T-cell (primary cell): ENCODE measurements at regions not wholly inside any gene's neighbourhood (a gene's known extent, or its start where the extent isn't known, plus 50 kb on each side); places are given as distances from the start of the nearest gene placed in this dataset.

ENCODE experiments used
- ATAC-seq, 4 experiments: fragments of 200-7000 bp in 3 of 4; fragments of 150-1000 bp in 1 of 4; cut with Tn5 transposase; replicated peaks in 1 of 4; 1 replicate in 3 of 4; 2 replicates in 1 of 4; pipeline ENCODE4 v1.10.0; 2021; ENCODE audit warnings: moderate library complexity in 3 of 4, mild to moderate bottlenecking in 2 of 4, moderate number of reproducible peaks in 1 of 4
- CTCF ChIA-PET, 2 donors: fragments of 300-600 bp; sonication (Branson Sonifier 250); formaldehyde crosslinking; loops; one replicate each; lab custom pipeline; 2022; ENCODE audit warnings: antibody characterized with exemption in 2 of 2; lab: Charles Lee
- POLR2A ChIA-PET, 2 donors: fragments of 300-600 bp; sonication (Branson Sonifier 250); formaldehyde crosslinking; loops; one replicate each; lab custom pipeline; 2022; ENCODE audit warnings: antibody characterized with exemption in 2 of 2; lab: Charles Lee
- DNase-seq, 35 experiments: peaks; one replicate each; pipeline versions ENCODE4 v3.0.0 to v3.0.0-alpha.2; 2013 to 2023
- H3K27ac ChIP-seq: one replicate; pipeline ENCODE4 v1.5.1; 2013; ENCODE audit warnings: low read length
- H3K27me3 ChIP-seq, 2 experiments: replicated peaks in 1 of 2; 1 replicate in 1 of 2; 2 replicates in 1 of 2; pipeline versions ENCODE4 v1.6.1 to v1.7.0; 2013; ENCODE audit warnings: low read length in 1 of 2, mixed read lengths in 1 of 2; ENCODE audit not compliant: control insufficient read depth in 2 of 2, insufficient read depth in 2 of 2; ENCODE audit errors: extremely low read depth in 1 of 2
- H3K36me3 ChIP-seq, 2 donors: 1 replicate in 1 of 2; 2 replicates in 1 of 2; pipeline versions ENCODE4 v1.6.1 to v1.7.0; 2013; ENCODE audit warnings: low read length in 1 of 2; ENCODE audit not compliant: control insufficient read depth in 2 of 2, insufficient read depth in 1 of 2; ENCODE audit errors: extremely low read depth in 1 of 2
- H3K4me1 ChIP-seq, 2 experiments: 1 replicate in 1 of 2; 2 replicates in 1 of 2; pipeline versions ENCODE4 v1.6.1 to v1.7.0; 2013; ENCODE audit warnings: low read length in 2 of 2, mixed read lengths in 1 of 2; ENCODE audit not compliant: insufficient read depth in 2 of 2, control insufficient read depth in 1 of 2; ENCODE audit errors: extremely low read depth in 1 of 2
- H3K4me3 ChIP-seq, 2 donors: 1 replicate in 1 of 2; 2 replicates in 1 of 2; pipeline versions ENCODE4 v1.5.1 to v1.7.0; 2013; ENCODE audit warnings: mild to moderate bottlenecking in 2 of 2, low read length in 1 of 2, moderate library complexity in 1 of 2; ENCODE audit not compliant: control insufficient read depth in 1 of 2; ENCODE audit errors: extremely low read depth in 1 of 2
- H3K9me3 ChIP-seq: 2 replicates; pipeline ENCODE4 v1.7.0; 2013
- H3K27ac Mint-ChIP-seq, 2 donors: one replicate each; pipeline ENCODE4 v1.8.0; 2020 to 2021; ENCODE audit warnings: mild to moderate bottlenecking in 2 of 2, mixed read lengths in 2 of 2
- H3K27me3 Mint-ChIP-seq, 2 donors: one replicate each; pipeline ENCODE4 v1.8.0; 2021 to 2022; ENCODE audit warnings: mixed read lengths in 2 of 2
- H3K36me3 Mint-ChIP-seq: one replicate; pipeline ENCODE4 v1.8.0; 2021; ENCODE audit warnings: mixed read lengths
- H3K4me1 Mint-ChIP-seq, 3 donors: one replicate each; pipeline ENCODE4 v1.8.0; 2020 to 2022; ENCODE audit warnings: mixed read lengths in 3 of 3, mild to moderate bottlenecking in 1 of 3
- H3K4me3 Mint-ChIP-seq, 3 donors: one replicate each; pipeline ENCODE4 v1.8.0; 2020 to 2022; ENCODE audit warnings: mild to moderate bottlenecking in 3 of 3, mixed read lengths in 3 of 3, moderate library complexity in 3 of 3
- H3K9me3 Mint-ChIP-seq, 3 donors: one replicate each; pipeline ENCODE4 v1.8.0; 2020 to 2022; ENCODE audit warnings: mixed read lengths in 3 of 3
- WGBS: methylation state at CpG from one replicate; pipeline ENCODE4 v1.1.5; 2013; ENCODE audit warnings: missing lambda C conversion rate; ENCODE audit not compliant: insufficient coverage; 5-methylcytosine and 5-hydroxymethylcytosine counted together

DNA sequence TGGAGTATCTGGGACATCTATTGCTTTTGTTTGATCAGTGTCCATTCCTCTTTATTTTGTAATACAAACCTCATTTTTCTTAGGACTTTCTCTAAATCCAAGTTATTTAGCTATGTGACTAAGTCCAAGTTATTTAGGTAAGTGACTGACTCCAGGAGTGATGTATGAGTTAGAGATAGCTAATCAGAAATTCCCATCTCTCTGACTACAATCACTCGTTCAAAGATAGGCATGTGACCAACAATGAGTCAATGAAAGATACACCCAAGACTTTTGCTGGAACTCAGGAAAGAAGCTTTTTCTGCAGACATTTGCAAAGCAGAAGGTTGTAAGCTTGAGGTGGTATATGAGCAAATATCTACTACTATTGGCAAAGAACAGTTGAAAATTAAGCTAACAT is 72.5 kb upstream of the KCNIP4 start:
- no CpG with 5 or more reads among the region's 1 CpG for WGBS
- H3K4me3 Mint-ChIP-seq, result no peak overlapping the region
- peaks cover 6 to 21% (median 7%) of the 10 kb centered on the region in 3 donors for H3K9me3 Mint-ChIP-seq
- peaks cover 0 to 3% of the 10 kb centered on the region in 2 donors for H3K27me3 Mint-ChIP-seq
- H3K9me3 ChIP-seq, result no peaks in the 10 kb centered on the region
- H3K4me3 ChIP-seq, result no peak overlapping the region
- H3K27ac Mint-ChIP-seq, result no peak overlapping the region
- H3K36me3 ChIP-seq, result no peaks in the 10 kb centered on the region
- ATAC-seq (no peak), DNase-seq (no peak)
- POLR2A ChIA-PET, result interaction anchor here in 1 of 2 donors (0.5 kb wide), 1 partner anchor 10 kb away, joined by 4 read pairs; no protein-coding TSS in a partner anchor
- H3K27ac ChIP-seq, result no peak overlapping the region
- CTCF ChIA-PET, result no interaction called here
- H3K4me1 ChIP-seq, result no peaks in the 10 kb centered on the region
- no peaks in the 10 kb centered on the region for H3K36me3 Mint-ChIP-seq
- H3K27me3 ChIP-seq, result no peaks in the 10 kb centered on the region
- no peaks in the 10 kb centered on the region for H3K4me1 Mint-ChIP-seq

DNA sequence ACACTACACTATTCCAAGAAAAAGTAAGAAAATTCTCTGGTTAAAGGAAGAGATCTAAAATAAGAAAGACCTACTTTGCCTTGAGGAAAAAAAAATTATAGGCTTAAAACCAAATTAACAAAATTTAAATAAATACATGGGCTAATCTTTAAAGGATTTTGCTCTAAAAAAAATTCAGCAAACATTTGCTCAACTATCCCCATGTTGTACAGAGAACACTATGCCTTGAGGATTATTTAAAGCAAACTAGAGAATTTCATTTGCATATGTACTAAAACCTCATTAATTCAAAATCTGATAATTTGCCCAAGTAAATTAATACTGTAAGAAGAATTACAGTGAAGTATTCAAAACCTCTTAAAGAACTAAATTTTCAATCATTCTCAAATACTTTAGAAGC is 71.6 kb upstream of the KCNIP4 start:
- no peaks in the 10 kb centered on the region for H3K36me3 Mint-ChIP-seq
- no peaks in the 10 kb centered on the region for H3K27me3 ChIP-seq
- ATAC-seq (no peak), DNase-seq (no peak)
- POLR2A ChIA-PET, result no interaction called here
- no peak overlapping the region for H3K27ac Mint-ChIP-seq
- H3K4me1 Mint-ChIP-seq, result no peaks in the 10 kb centered on the region
- H3K9me3 Mint-ChIP-seq, result peaks cover 3 to 19% (median 7%) of the 10 kb centered on the region in 3 donors
- no peaks in the 10 kb centered on the region for H3K9me3 ChIP-seq
- H3K4me1 ChIP-seq, result no peaks in the 10 kb centered on the region
- no peak overlapping the region for H3K4me3 ChIP-seq
- H3K27ac ChIP-seq, result no peak overlapping the region
- CTCF ChIA-PET, result no interaction called here
- H3K4me3 Mint-ChIP-seq, result no peak overlapping the region
- H3K36me3 ChIP-seq, result no peaks in the 10 kb centered on the region
- peaks cover 0 to 3% of the 10 kb centered on the region in 2 donors for H3K27me3 Mint-ChIP-seq

DNA sequence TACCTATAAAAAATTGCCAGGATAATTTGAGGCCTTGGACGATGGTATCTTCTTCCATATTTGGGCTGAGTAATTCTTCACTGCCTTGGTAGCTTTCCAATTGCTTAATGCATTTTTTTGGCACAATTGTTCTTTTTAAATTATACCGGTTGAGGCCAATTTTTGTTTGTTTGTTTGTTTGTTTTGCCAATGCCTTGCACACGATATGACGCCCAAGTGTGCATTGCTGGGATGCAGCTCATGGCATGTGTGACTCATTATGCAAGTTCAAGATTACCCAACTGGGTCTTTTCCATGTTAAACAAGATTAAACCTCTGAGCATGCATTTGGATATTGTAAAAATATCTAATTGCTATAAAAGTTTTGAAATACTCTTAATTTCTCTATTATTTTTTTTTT is 71.1 kb upstream of the KCNIP4 start:
- H3K9me3 Mint-ChIP-seq, result peaks cover 0 to 19% (median 4%) of the 10 kb centered on the region in 3 donors
- no peak overlapping the region for H3K4me3 ChIP-seq
- no peaks in the 10 kb centered on the region for H3K9me3 ChIP-seq
- no peak for DNase-seq
- POLR2A ChIA-PET, result no interaction called here
- H3K4me1 ChIP-seq, result no peaks in the 10 kb centered on the region
- H3K36me3 Mint-ChIP-seq, result no peaks in the 10 kb centered on the region
- H3K27ac ChIP-seq, result no peak overlapping the region
- no peaks in the 10 kb centered on the region for H3K36me3 ChIP-seq
- no peak for ATAC-seq
- CTCF ChIA-PET, result no interaction called here
- H3K27ac Mint-ChIP-seq, result no peak overlapping the region
- no peaks in the 10 kb centered on the region for H3K4me1 Mint-ChIP-seq
- H3K4me3 Mint-ChIP-seq, result no peak overlapping the region
- 56% methylated on average over 1 of the region's 4 CpGs for WGBS
- H3K27me3 Mint-ChIP-seq, result peaks cover 0 to 3% of the 10 kb centered on the region in 2 donors
- no peaks in the 10 kb centered on the region for H3K27me3 ChIP-seq

DNA sequence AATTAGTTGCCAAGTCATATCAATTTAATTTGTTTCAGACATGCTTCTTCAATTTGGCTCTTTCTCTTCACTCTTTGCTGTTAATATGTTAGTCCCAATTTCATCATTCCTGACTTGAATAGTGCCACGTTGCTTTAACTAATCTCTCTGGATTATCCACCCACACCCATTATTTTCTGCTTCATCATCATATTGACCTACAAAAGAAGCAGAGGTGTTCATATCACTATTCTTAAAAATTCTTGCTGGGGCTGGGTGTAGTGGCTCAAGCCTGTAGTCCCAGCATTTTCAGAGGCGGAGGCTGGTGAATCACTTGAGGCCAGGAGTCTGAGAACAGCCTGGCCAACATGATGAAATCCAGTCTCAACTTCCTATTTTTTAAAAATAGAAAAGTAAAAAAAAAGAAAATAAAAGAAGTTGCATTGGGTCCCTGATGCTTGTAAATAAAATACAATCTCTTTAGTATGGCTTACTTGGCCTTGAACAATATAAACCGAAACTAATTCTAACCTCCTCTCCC is 65.7 kb upstream of the KCNIP4 start:
- Mint-ChIP-seq H3K36me3 (no peaks in the 10 kb centered on the region), H3K27ac (no peak overlapping the region), H3K9me3 (no peaks in the 10 kb centered on the region), H3K4me1 (no peaks in the 10 kb centered on the region), H3K27me3 (no peaks in the 10 kb centered on the region), H3K4me3 (no peak overlapping the region)
- no peak for ATAC-seq
- Histone ChIP-seq H3K36me3 (no peaks in the 10 kb centered on the region), H3K9me3 (no peaks in the 10 kb centered on the region), H3K4me1 (no peaks in the 10 kb centered on the region), H3K27ac (no peak overlapping the region), H3K27me3 (no peaks in the 10 kb centered on the region), H3K4me3 (no peak overlapping the region)
- WGBS, result 50% methylated on average over 1 of the region's 3 CpGs
- no peak for DNase-seq
- POLR2A ChIA-PET, result no interaction called here
- CTCF ChIA-PET, result no interaction called here

GRCh38 chr4:22003878-22004277 is 55.3 kb upstream of the KCNIP4 start:
- ATAC-seq, result no peak
- Mint-ChIP-seq H3K9me3 (peaks cover 5 to 22% (median 18%) of the 10 kb centered on the region in 3 donors), H3K4me1 (no peaks in the 10 kb centered on the region), H3K4me3 (no peak overlapping the region), H3K27me3 (no peaks in the 10 kb centered on the region), H3K36me3 (no peaks in the 10 kb centered on the region), H3K27ac (no peak overlapping the region)
- POLR2A ChIA-PET, result no interaction called here
- DNase-seq, result no peak
- H3K4me1 ChIP-seq, result no peaks in the 10 kb centered on the region
- no peaks in the 10 kb centered on the region for H3K27me3 ChIP-seq
- no peaks in the 10 kb centered on the region for H3K9me3 ChIP-seq
- no peak overlapping the region for H3K4me3 ChIP-seq
- WGBS, result 63% methylated on average over 1 of the region's 1 CpG
- CTCF ChIA-PET, result no interaction called here
- no peaks in the 10 kb centered on the region for H3K36me3 ChIP-seq
- no peak overlapping the region for H3K27ac ChIP-seq
